Progenitor cell of endocrine pancreas (in vitro differentiated cells): ENCODE measurements at regions not wholly inside any gene's neighbourhood (a gene's known extent, or its start where the extent isn't known, plus 50 kb on each side); places are given as distances from the start of the nearest gene placed in this dataset.
"Not testable (repeated sequence)": the region's sequence is repeated elsewhere in the genome, so short reads cannot be mapped to it uniquely, and the experiment has no call there.

Experiments
- DNase-seq: peaks from one replicate; pipeline ENCODE4 v3.0.0; 2021; ENCODE audit warnings: low spot score; ENCODE audit not compliant: unreplicated experiment
- H3K27ac Mint-ChIP-seq: 2 replicates; pipeline ENCODE4 v1.8.0; 2021; ENCODE audit warnings: mild to moderate bottlenecking, moderate library complexity, mixed read lengths
- H3K27me3 Mint-ChIP-seq: 2 replicates; pipeline ENCODE4 v1.8.0; 2021; ENCODE audit warnings: mixed read lengths
- H3K36me3 Mint-ChIP-seq: 2 replicates; pipeline ENCODE4 v1.8.0; 2022; ENCODE audit warnings: mixed read lengths; ENCODE audit not compliant: insufficient read depth
- H3K4me1 Mint-ChIP-seq: 2 replicates; pipeline ENCODE4 v1.8.0; 2021; ENCODE audit warnings: low read depth, mixed read lengths
- H3K4me3 Mint-ChIP-seq: 2 replicates; pipeline ENCODE4 v1.8.0; 2021; ENCODE audit warnings: low read depth, mild to moderate bottlenecking, moderate library complexity, mixed read lengths
- H3K9me3 Mint-ChIP-seq: 2 replicates; pipeline ENCODE4 v1.8.0; 2021; ENCODE audit warnings: low read depth, mixed read lengths
- TF ChIP-seq, protein P1 (sequence below): fragments of 200-600 bp; sonication (generic); IDR thresholded peaks from one replicate; pipeline ENCODE4 v1.5.0; 2021; ENCODE audit warnings: antibody characterized with exemption, mild to moderate bottlenecking; ENCODE audit not compliant: unreplicated experiment

GRCh38 chr4:103415801-103416200 lies 217.7 kb upstream of the CENPE start:
- no peaks in the 10 kb centered on the region for H3K4me1 Mint-ChIP-seq
- no peak overlapping the region for H3K4me3 Mint-ChIP-seq
- H3K27ac Mint-ChIP-seq: no peak overlapping the region
- DNase-seq: no peak
- no peaks in the 10 kb centered on the region for H3K9me3 Mint-ChIP-seq
- TF ChIP-seq, protein P1, sequence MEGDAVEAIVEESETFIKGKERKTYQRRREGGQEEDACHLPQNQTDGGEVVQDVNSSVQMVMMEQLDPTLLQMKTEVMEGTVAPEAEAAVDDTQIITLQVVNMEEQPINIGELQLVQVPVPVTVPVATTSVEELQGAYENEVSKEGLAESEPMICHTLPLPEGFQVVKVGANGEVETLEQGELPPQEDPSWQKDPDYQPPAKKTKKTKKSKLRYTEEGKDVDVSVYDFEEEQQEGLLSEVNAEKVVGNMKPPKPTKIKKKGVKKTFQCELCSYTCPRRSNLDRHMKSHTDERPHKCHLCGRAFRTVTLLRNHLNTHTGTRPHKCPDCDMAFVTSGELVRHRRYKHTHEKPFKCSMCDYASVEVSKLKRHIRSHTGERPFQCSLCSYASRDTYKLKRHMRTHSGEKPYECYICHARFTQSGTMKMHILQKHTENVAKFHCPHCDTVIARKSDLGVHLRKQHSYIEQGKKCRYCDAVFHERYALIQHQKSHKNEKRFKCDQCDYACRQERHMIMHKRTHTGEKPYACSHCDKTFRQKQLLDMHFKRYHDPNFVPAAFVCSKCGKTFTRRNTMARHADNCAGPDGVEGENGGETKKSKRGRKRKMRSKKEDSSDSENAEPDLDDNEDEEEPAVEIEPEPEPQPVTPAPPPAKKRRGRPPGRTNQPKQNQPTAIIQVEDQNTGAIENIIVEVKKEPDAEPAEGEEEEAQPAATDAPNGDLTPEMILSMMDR: no peak
- H3K27me3 Mint-ChIP-seq: no peaks in the 10 kb centered on the region
- H3K36me3 Mint-ChIP-seq: peaks cover 2% of the 10 kb centered on the region

DNA sequence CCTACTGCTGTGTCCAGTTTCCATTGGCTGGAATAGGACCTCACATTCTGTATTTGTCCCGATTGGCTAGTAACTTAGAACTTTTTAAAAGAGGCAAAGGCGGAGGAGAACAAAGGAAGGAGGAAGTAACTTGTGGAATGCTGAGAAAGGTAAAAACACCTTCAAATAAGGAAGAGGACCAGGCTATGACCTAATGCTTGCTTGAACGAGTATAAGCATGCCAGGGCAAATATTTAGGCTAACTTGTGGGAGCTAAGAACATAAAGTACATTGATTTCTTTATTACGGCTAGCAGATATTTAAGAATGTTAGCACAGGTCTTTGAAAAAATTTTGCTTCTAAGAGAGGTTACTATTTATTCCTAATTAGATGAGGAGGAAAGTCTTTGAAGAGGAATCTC lies 214.5 kb upstream of the CENPE start:
- H3K27ac Mint-ChIP-seq, H3K4me3 Mint-ChIP-seq, H3K4me1 Mint-ChIP-seq, H3K36me3 Mint-ChIP-seq, DNase-seq, H3K27me3 Mint-ChIP-seq, H3K9me3 Mint-ChIP-seq: not testable (repeated sequence)

- no peaks in the 10 kb centered on the region for H3K9me3 Mint-ChIP-seq
- H3K4me3 Mint-ChIP-seq: no peak overlapping the region
- H3K36me3 Mint-ChIP-seq: no peaks in the 10 kb centered on the region
- DNase-seq: no peak
- no peaks in the 10 kb centered on the region for H3K27me3 Mint-ChIP-seq
- TF ChIP-seq, protein P1: no peak
- H3K27ac Mint-ChIP-seq: no peak overlapping the region
- H3K4me1 Mint-ChIP-seq: no peaks in the 10 kb centered on the region
These were observed 212.2 kb upstream of the CENPE start for GRCh38 chr4:103410386-103410785.

DNA sequence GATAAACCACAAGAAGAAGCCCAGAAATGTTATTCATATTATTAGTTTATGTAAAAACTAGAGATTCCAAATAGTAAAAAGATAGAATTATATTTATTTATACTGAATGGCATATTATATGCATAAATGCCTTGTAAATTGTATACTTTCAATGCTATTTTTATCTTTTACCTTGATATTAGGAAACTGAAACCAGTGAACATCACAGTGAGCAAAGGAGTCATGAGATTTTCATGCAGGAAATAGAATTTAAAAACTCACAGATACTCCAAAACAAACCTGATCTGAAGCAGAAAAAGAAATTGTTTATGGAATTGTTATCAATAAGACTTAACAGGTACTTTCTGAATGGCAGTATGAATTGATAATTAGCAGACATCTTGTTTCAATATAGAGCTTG lies 207.3 kb upstream of the CENPE start:
- no peak overlapping the region for H3K4me3 Mint-ChIP-seq
- no peak for DNase-seq
- H3K27me3 Mint-ChIP-seq: no peaks in the 10 kb centered on the region
- no peak overlapping the region for H3K27ac Mint-ChIP-seq
- H3K36me3 Mint-ChIP-seq: no peaks in the 10 kb centered on the region
- no peaks in the 10 kb centered on the region for H3K4me1 Mint-ChIP-seq
- no peaks in the 10 kb centered on the region for H3K9me3 Mint-ChIP-seq
- TF ChIP-seq, protein P1: no peak

GRCh38 chr4:103403619-103404018 lies 205.5 kb upstream of the CENPE start:
- TF ChIP-seq, protein P1: no peak
- no peaks in the 10 kb centered on the region for H3K9me3 Mint-ChIP-seq
- peak overlapping the region; percentile 55 for H3K27ac Mint-ChIP-seq
- no peak for DNase-seq
- H3K27me3 Mint-ChIP-seq: no peaks in the 10 kb centered on the region
- H3K36me3 Mint-ChIP-seq: no peaks in the 10 kb centered on the region
- no peaks in the 10 kb centered on the region for H3K4me1 Mint-ChIP-seq
- no peak overlapping the region for H3K4me3 Mint-ChIP-seq

DNA sequence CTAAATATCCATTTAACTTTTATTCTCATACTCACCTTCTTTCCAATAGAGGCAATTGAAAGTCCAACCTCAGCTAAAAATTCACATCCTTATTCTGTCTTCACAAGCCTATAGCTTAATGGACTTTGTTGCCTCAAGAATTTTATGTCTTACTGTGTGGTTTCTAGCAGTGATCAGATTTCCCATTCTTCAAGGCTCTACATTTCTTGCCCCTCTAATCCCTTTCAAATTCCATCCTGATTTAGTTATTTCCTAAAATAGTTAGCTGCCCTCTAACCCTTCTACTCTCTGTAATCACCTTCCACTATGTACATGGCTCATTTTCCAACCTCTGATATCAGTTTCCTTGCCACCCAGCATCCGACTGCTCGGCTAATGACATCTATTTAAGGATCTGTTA lies 204.1 kb upstream of the CENPE start:
- DNase-seq: no peak
- Mint-ChIP-seq H3K27me3 (no peaks in the 10 kb centered on the region), H3K4me3 (no peak overlapping the region), H3K36me3 (no peaks in the 10 kb centered on the region), H3K27ac (no peak overlapping the region), H3K4me1 (no peaks in the 10 kb centered on the region), H3K9me3 (no peaks in the 10 kb centered on the region)
- TF ChIP-seq, protein P1: no peak
